Left ventricle myocardium inferior (tissue), 1 donor: ENCODE measurements at regions not wholly inside any gene's neighbourhood (a gene's known extent, or its start where the extent isn't known, plus 50 kb on each side); places are given as distances from the start of the nearest gene placed in this dataset.

Experiments
- DNase-seq: peaks from one replicate; pipeline ENCODE4 v3.0.0-alpha.2; 2020
- H3K27ac ChIP-seq: fragments of 200-600 bp; replicated peaks from 2 replicates; pipeline ENCODE4 v1.8.0; 2021
- H3K27me3 ChIP-seq: fragments of 200-600 bp; 2 replicates; pipeline ENCODE4 v1.8.0; 2021; ENCODE audit warnings: low read depth
- H3K36me3 ChIP-seq: fragments of 200-600 bp; 2 replicates; pipeline ENCODE4 v1.8.0; 2021
- H3K4me1 ChIP-seq: fragments of 200-600 bp; 2 replicates; pipeline ENCODE4 v1.8.0; 2021
- H3K4me3 ChIP-seq: fragments of 200-600 bp; 2 replicates; pipeline ENCODE4 v1.8.0; 2021; ENCODE audit warnings: mild to moderate bottlenecking, moderate library complexity
- H3K9me3 ChIP-seq: fragments of 200-600 bp; replicated peaks from 2 replicates; pipeline ENCODE4 v1.8.0; 2021
- intact Hi-C: fragments of 100-400 bp; cut with micrococcal nuclease; formaldehyde crosslinking; loops from one replicate; pipeline ENCODE4 v1.11.0; 2022
- TF ChIP-seq, protein P1 (sequence below): fragments of 200-600 bp; IDR thresholded peaks from 2 replicates; pipeline ENCODE4 v1.8.0; 2021; ENCODE audit warnings: antibody characterized with exemption, mild to moderate bottlenecking, borderline replicate concordance
- donor health status: DM: no; HTN: yes; CAD: no; lungs with severe emphysema.

DNA sequence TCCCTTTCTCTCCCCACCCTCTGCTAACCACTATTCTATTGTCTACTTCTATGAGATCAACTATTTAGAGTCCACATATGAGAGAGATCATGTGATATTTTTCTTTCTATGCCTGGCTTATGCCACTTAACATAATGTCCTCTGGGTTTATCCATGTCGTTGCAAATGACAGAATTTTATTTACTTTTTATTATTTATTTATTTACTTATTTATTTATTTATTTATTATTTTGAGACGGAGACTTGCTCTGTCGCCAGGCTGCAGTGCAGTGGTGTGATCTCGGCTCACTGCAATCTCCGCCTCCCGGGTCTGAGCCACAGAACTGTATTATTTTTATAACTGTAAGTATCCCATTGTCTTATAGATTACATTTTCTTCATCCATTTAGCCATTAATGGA lies 443.4 kb upstream of the CDH19 start:
- TF ChIP-seq, protein P1, sequence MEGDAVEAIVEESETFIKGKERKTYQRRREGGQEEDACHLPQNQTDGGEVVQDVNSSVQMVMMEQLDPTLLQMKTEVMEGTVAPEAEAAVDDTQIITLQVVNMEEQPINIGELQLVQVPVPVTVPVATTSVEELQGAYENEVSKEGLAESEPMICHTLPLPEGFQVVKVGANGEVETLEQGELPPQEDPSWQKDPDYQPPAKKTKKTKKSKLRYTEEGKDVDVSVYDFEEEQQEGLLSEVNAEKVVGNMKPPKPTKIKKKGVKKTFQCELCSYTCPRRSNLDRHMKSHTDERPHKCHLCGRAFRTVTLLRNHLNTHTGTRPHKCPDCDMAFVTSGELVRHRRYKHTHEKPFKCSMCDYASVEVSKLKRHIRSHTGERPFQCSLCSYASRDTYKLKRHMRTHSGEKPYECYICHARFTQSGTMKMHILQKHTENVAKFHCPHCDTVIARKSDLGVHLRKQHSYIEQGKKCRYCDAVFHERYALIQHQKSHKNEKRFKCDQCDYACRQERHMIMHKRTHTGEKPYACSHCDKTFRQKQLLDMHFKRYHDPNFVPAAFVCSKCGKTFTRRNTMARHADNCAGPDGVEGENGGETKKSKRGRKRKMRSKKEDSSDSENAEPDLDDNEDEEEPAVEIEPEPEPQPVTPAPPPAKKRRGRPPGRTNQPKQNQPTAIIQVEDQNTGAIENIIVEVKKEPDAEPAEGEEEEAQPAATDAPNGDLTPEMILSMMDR = no peak
- Histone ChIP-seq H3K27ac (no peak overlapping the region), H3K4me3 (no peak overlapping the region), H3K36me3 (no peaks in the 10 kb centered on the region), H3K9me3 (peaks cover 6% of the 10 kb centered on the region), H3K4me1 (no peaks in the 10 kb centered on the region), H3K27me3 (no peaks in the 10 kb centered on the region)
- intact Hi-C loops = no loop called here
- no peak for DNase-seq

DNA sequence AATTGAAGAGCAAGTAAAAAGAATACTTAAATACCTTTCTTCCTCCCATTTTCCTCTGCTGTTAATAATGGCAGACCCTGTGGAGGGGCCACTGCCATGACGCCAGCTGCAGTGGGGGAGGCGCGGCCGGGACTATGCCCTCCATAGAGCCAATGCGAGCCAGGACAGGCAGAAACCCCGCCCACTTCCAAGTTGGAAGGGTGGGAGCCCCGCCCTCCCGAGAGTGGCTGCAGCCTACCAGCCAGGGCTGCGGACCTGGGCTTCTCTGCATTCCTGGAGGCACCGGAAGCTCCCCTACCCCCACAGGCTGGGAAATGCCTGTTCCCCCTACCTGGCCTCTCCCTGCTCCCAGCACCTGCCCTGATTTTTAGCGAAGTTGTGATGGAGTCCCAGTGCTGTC lies 439.4 kb upstream of the CDH19 start:
- Histone ChIP-seq H3K4me1 (no peaks in the 10 kb centered on the region), H3K4me3 (no peak overlapping the region), H3K36me3 (no peaks in the 10 kb centered on the region), H3K27ac (no peak overlapping the region), H3K27me3 (no peaks in the 10 kb centered on the region), H3K9me3 (peaks cover 6% of the 10 kb centered on the region)
- DNase-seq = no peak
- intact Hi-C loops = no loop called here
- TF ChIP-seq, protein P1 = no peak

DNA sequence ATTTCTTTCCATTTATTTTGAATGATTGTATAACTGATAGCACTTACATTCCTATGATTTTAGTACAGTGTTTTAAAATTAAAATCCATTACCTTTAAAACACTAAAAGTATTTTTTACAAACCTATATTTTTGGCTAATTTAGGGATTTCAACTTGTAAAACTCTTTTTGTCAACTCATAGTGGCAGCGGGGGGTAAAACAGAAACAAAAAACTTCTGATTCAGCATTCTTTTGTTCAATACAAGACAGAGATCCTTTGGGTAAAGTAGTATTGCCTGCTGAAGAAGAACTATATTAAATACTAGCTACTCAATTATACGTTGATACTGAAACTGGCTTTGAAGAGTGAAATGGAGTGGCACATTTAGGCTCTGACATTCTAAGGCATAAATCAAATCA lies 437.4 kb upstream of the CDH19 start:
- no peaks in the 10 kb centered on the region for H3K27me3 ChIP-seq
- TF ChIP-seq, protein P1 = no peak
- intact Hi-C loops = no loop called here

DNA sequence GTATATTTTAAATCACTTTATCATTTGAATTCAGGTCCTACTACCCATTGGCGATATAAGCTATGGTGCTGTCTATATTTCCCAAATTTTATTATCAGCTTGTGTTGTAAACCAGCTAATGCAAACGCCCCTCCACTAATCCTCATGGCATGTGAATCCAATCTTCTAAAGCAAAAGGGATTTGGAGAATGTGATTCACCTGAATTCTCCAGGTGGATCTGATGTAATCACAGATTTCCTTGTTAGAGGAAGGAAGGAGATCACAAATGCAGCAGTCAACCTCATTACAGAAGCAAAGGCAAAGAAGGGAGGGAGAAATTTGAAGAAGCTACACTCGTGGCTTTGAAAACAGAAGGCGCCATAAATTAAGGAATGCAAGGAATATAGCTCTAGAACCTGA lies 431.1 kb upstream of the CDH19 start:
- DNase-seq = no peak
- intact Hi-C loops = no loop called here
- H3K36me3 ChIP-seq = no peaks in the 10 kb centered on the region

More for the DNA sequence above, 437.4 kb upstream of the CDH19 start:
- Histone ChIP-seq H3K27ac (no peak overlapping the region), H3K4me1 (no peaks in the 10 kb centered on the region), H3K9me3 (peaks cover 6% of the 10 kb centered on the region), H3K4me3 (no peak overlapping the region), H3K36me3 (no peaks in the 10 kb centered on the region)
- DNase-seq = no peak

DNA sequence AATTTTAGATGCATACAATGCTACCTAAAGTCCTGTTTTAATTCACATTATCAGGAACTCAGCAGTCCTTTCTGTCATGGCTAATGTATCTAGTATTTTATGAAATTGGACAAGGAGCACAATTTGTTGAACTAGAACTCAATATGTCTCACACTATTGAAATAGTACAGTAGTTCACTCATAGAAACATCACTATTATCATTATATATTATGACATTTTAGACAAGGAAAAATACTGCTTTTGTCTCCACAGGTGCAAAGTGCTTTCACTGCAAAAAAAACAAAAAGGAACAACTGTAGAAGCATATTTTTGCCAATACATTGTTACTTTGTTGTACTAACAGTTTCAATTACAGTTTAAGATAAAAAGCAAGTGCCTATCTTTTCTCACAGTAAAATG lies 419.2 kb upstream of the CDH19 start:
- Histone ChIP-seq H3K9me3 (no peaks in the 10 kb centered on the region), H3K27me3 (no peaks in the 10 kb centered on the region), H3K4me3 (no peak overlapping the region), H3K4me1 (no peaks in the 10 kb centered on the region), H3K36me3 (no peaks in the 10 kb centered on the region), H3K27ac (no peak overlapping the region)
- DNase-seq = no peak
- intact Hi-C loops = no loop called here
- TF ChIP-seq, protein P1 = no peak

More for the DNA sequence above, 431.1 kb upstream of the CDH19 start:
- TF ChIP-seq, protein P1 = no peak
- no peak overlapping the region for H3K4me3 ChIP-seq
- no peaks in the 10 kb centered on the region for H3K27me3 ChIP-seq
- H3K4me1 ChIP-seq = no peaks in the 10 kb centered on the region
- no peak overlapping the region for H3K27ac ChIP-seq
- H3K9me3 ChIP-seq = no peaks in the 10 kb centered on the region

DNA sequence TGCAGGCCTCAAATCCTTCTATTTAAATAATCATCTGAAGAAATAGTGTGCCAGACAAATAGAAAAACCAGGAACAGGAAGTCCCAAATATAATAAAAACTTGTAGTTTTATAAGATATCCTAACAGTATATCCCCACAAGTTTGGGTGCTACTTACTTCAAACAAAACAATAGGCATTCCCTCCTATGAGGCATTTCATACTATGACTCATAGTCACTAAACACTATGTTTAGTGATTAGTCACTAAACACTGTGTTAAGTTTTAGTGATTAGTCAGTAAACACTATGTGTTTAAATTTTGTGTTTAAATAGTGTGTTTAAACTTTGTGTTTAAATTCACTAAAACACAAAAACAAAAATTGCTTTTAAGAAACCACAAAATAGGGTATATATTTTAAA lies 407.0 kb upstream of the CDH19 start:
- no peak overlapping the region for H3K27ac ChIP-seq
- H3K9me3 ChIP-seq = no peaks in the 10 kb centered on the region
- intact Hi-C loops = no loop called here
- H3K4me3 ChIP-seq = no peak overlapping the region
- H3K36me3 ChIP-seq = no peaks in the 10 kb centered on the region
- TF ChIP-seq, protein P1 = no peak
- no peaks in the 10 kb centered on the region for H3K27me3 ChIP-seq
- H3K4me1 ChIP-seq = no peaks in the 10 kb centered on the region
- no peak for DNase-seq
